Lower lobe of right lung (tissue), 2 donors: ENCODE measurements at regions not wholly inside any gene's neighbourhood (a gene's known extent, or its start where the extent isn't known, plus 50 kb on each side); places are given as distances from the start of the nearest gene placed in this dataset.

Experiments used
- ATAC-seq, 2 donors: fragments of 200-7000 bp; cut with Tn5 transposase; one replicate each; pipeline ENCODE4 v1.9.1; 2020 to 2022; ENCODE audit warnings: mild to moderate bottlenecking in 2 of 2, moderate library complexity in 2 of 2
- DNase-seq: peaks from one replicate; pipeline ENCODE4 v3.0.0-alpha.2; 2020
- H3K27ac ChIP-seq: fragments of 200-600 bp; one replicate; pipeline ENCODE4 v1.8.0; 2022
- H3K27me3 ChIP-seq: fragments of 200-600 bp; one replicate; pipeline ENCODE4 v1.8.0; 2022; ENCODE audit warnings: low read depth
- H3K36me3 ChIP-seq: fragments of 200-600 bp; one replicate; pipeline ENCODE4 v1.8.0; 2022; ENCODE audit warnings: mild to moderate bottlenecking
- H3K4me1 ChIP-seq: fragments of 200-600 bp; one replicate; pipeline ENCODE4 v1.8.0; 2022
- H3K4me3 ChIP-seq: fragments of 200-600 bp; one replicate; pipeline ENCODE4 v1.8.0; 2022; ENCODE audit warnings: mild to moderate bottlenecking
- H3K9me3 ChIP-seq: fragments of 200-600 bp; one replicate; pipeline ENCODE4 v1.8.0; 2022
- CTCF ChIP-seq: fragments of 200-600 bp; IDR thresholded peaks from one replicate; pipeline ENCODE4 v1.8.0; 2022; ENCODE audit warnings: antibody characterized with exemption, mild to moderate bottlenecking
- intact Hi-C: fragments of 100-400 bp; cut with DNase I; formaldehyde crosslinking; loops from one replicate; pipeline ENCODE4 v1.11.0; 2022
- donor health status: DM: no; HTN: yes; CAD: no; lungs with severe emphysema.

- H3K27ac ChIP-seq, result no peak overlapping the region
- H3K36me3 ChIP-seq, result no peaks in the 10 kb centered on the region
- DNase-seq (no peak), ATAC-seq (no peak)
- TF ChIP-seq CTCF, result no peak
- intact Hi-C loops, result no loop called here
- no peaks in the 10 kb centered on the region for H3K9me3 ChIP-seq
- no peaks in the 10 kb centered on the region for H3K4me1 ChIP-seq
- H3K4me3 ChIP-seq, result no peak overlapping the region
- H3K27me3 ChIP-seq, result no peaks in the 10 kb centered on the region
These were observed 326.9 kb downstream of the FGF9 start for GRCh38 chr13:21997726-21998125.

GRCh38 chr13:21998279-21998990 lies 327.6 kb downstream of the FGF9 start:
- intact Hi-C loops, result no loop called here
- Histone ChIP-seq H3K27me3 (no peaks in the 10 kb centered on the region), H3K4me1 (no peaks in the 10 kb centered on the region), H3K36me3 (no peaks in the 10 kb centered on the region), H3K4me3 (no peak overlapping the region), H3K9me3 (no peaks in the 10 kb centered on the region), H3K27ac (no peak overlapping the region)
- ATAC-seq (no peak), DNase-seq (no peak)
- no peak for TF ChIP-seq CTCF

- intact Hi-C loops, result no loop called here
- H3K9me3 ChIP-seq, result no peaks in the 10 kb centered on the region
- no peak overlapping the region for H3K27ac ChIP-seq
- no peaks in the 10 kb centered on the region for H3K36me3 ChIP-seq
- no peak for ATAC-seq
- no peak for DNase-seq
- H3K27me3 ChIP-seq, result no peaks in the 10 kb centered on the region
- H3K4me1 ChIP-seq, result no peaks in the 10 kb centered on the region
- H3K4me3 ChIP-seq, result no peak overlapping the region
- no peak for TF ChIP-seq CTCF
These were observed 328.8 kb downstream of the FGF9 start for GRCh38 chr13:21999666-22000065.

GRCh38 chr13:22000191-22000590 lies 329.3 kb downstream of the FGF9 start:
- no peak for DNase-seq
- Histone ChIP-seq H3K9me3 (no peaks in the 10 kb centered on the region), H3K27me3 (no peaks in the 10 kb centered on the region), H3K4me1 (no peaks in the 10 kb centered on the region), H3K36me3 (no peaks in the 10 kb centered on the region), H3K27ac (no peak overlapping the region), H3K4me3 (no peak overlapping the region)
- intact Hi-C loops, result no loop called here
- no peak for TF ChIP-seq CTCF
- no peak for ATAC-seq

GRCh38 chr13:22001336-22001735 lies 330.5 kb downstream of the FGF9 start:
- intact Hi-C loops, result no loop called here
- no peak for TF ChIP-seq CTCF

More at GRCh38 chr13:22001336-22001735, 330.5 kb downstream of the FGF9 start:
- Histone ChIP-seq H3K9me3 (no peaks in the 10 kb centered on the region), H3K27me3 (no peaks in the 10 kb centered on the region), H3K36me3 (no peaks in the 10 kb centered on the region), H3K4me1 (no peaks in the 10 kb centered on the region), H3K27ac (no peak overlapping the region), H3K4me3 (no peak overlapping the region)
- no peak for DNase-seq
- no peak for ATAC-seq
